Caco-2 (cell line): ENCODE measurements at regions not wholly inside any gene's neighbourhood (a gene's known extent, or its start where the extent isn't known, plus 50 kb on each side); places are given as distances from the start of the nearest gene placed in this dataset.

ENCODE experiments used
- BruUV-seq: library from RNA; stranded (reverse); fragments of 400-500 nt; replicated peaks from 2 replicates; lab custom pipeline; 2021; lab: Mats Ljungman, UMichigan
- CTCF ChIA-PET: fragments of 300-600 bp; sonication (Branson Sonifier 250); formaldehyde crosslinking; loops from one replicate; lab custom pipeline; 2022; ENCODE audit warnings: antibody characterized with exemption; lab: Charles Lee
- POLR2A ChIA-PET: fragments of 300-600 bp; sonication (Branson Sonifier 250); formaldehyde crosslinking; loops from one replicate; lab custom pipeline; 2022; ENCODE audit warnings: antibody characterized with exemption; lab: Charles Lee
- DNase-seq, 2 experiments: peaks; one replicate each; pipeline versions ENCODE4 v3.0.0 to v3.0.0-alpha.2; 2020 to 2022
- H3K27me3 ChIP-seq: replicated peaks from 2 replicates; pipeline ENCODE4 v1.6.0; 2011; ENCODE audit warnings: low read length; ENCODE audit not compliant: control insufficient read depth, insufficient read depth
- H3K36me3 ChIP-seq: 2 replicates; pipeline ENCODE4 v1.5.1; 2011; ENCODE audit warnings: low read length; ENCODE audit not compliant: control insufficient read depth, insufficient read depth
- H3K4me1 ChIP-seq: fragments of 250-450 bp; sonication (Bioruptor Pico); 2 replicates; pipeline ENCODE4 v1.5.1; 2020; ENCODE audit warnings: mild to moderate bottlenecking
- H3K4me3 ChIP-seq: 2 replicates; pipeline ENCODE4 v1.5.1; 2011; ENCODE audit warnings: low read depth, mild to moderate bottlenecking, control low read depth, low read length
- H3K9me3 ChIP-seq: fragments of 250-450 bp; sonication (Bioruptor Pico); 2 replicates; pipeline ENCODE4 v1.5.1; 2020; ENCODE audit warnings: mild to moderate bottlenecking, moderate library complexity
- H3K27ac Mint-ChIP-seq: one replicate; pipeline ENCODE4 v1.8.0; 2022; ENCODE audit warnings: mixed read lengths; ENCODE audit not compliant: unreplicated experiment
- H3K27me3 Mint-ChIP-seq: one replicate; pipeline ENCODE4 v1.8.0; 2022; ENCODE audit warnings: mixed read lengths; ENCODE audit not compliant: insufficient read depth, unreplicated experiment
- H3K36me3 Mint-ChIP-seq: one replicate; pipeline ENCODE4 v1.8.0; 2022; ENCODE audit warnings: mild to moderate bottlenecking, mixed read lengths; ENCODE audit not compliant: insufficient read depth, unreplicated experiment
- H3K4me1 Mint-ChIP-seq: one replicate; pipeline ENCODE4 v1.8.0; 2022; ENCODE audit warnings: low read depth, mixed read lengths; ENCODE audit not compliant: unreplicated experiment
- H3K4me3 Mint-ChIP-seq: one replicate; pipeline ENCODE4 v1.8.0; 2022; ENCODE audit warnings: mild to moderate bottlenecking, moderate library complexity, mixed read lengths; ENCODE audit not compliant: unreplicated experiment
- H3K9me3 Mint-ChIP-seq: one replicate; pipeline ENCODE4 v1.8.0; 2022; ENCODE audit warnings: mixed read lengths; ENCODE audit not compliant: unreplicated experiment
- CTCF ChIP-seq, 2 experiments: fragments of 200-600 bp in 1 of 2; IDR thresholded peaks; 1 replicate in 1 of 2; 2 replicates in 1 of 2; pipeline versions ENCODE4 v1.5.1 to v1.8.0; 2011 to 2022; ENCODE audit warnings: antibody characterized with exemption in 1 of 2, control low read depth in 1 of 2, inconsistent platforms in 1 of 2, low read depth in 1 of 2, low read length in 1 of 2, mild to moderate bottlenecking in 1 of 2, moderate library complexity in 1 of 2; ENCODE audit not compliant: insufficient read depth in 1 of 2, severe bottlenecking in 1 of 2, unreplicated experiment in 1 of 2
- intact Hi-C: fragments of 100-400 bp; cut with micrococcal nuclease; formaldehyde crosslinking; loops from one replicate; pipeline ENCODE4 v1.10.0; 2022; ENCODE audit not compliant: unreplicated experiment

- no peaks in the 10 kb centered on the region for H3K4me1 Mint-ChIP-seq
- no peak overlapping the region for H3K4me3 ChIP-seq
- no peak overlapping the region for H3K27ac Mint-ChIP-seq
- no peaks in the 10 kb centered on the region for H3K9me3 ChIP-seq
- H3K9me3 Mint-ChIP-seq: no peaks in the 10 kb centered on the region
- ChIA-PET POLR2A (no interaction called here), CTCF (no interaction called here)
- intact Hi-C loops: no loop called here
- no peaks in the 10 kb centered on the region for H3K36me3 Mint-ChIP-seq
- H3K27me3 Mint-ChIP-seq: no peaks in the 10 kb centered on the region
- no peaks in the 10 kb centered on the region for H3K4me1 ChIP-seq
- BruUV-seq: no TSS peak
- no peak for TF ChIP-seq CTCF (IDR thresholded peaks at IDR 0.05; ENCODE audit: insufficient read depth in 1 of 2, low read depth in 1 of 2, low read length in 1 of 2, severe bottlenecking in 1 of 2, unreplicated experiment in 1 of 2)
- no peaks in the 10 kb centered on the region for H3K27me3 ChIP-seq
- H3K4me3 Mint-ChIP-seq: no peak overlapping the region
- DNase-seq: no peak
- no peaks in the 10 kb centered on the region for H3K36me3 ChIP-seq
These were observed 485.2 kb downstream of the FBXO15 start for GRCh38 chr18:73662421-73662820.

- no TSS peak for BruUV-seq
- no peak for TF ChIP-seq CTCF (IDR thresholded peaks at IDR 0.05; ENCODE audit: insufficient read depth in 1 of 2, low read depth in 1 of 2, low read length in 1 of 2, severe bottlenecking in 1 of 2, unreplicated experiment in 1 of 2)
- Mint-ChIP-seq H3K9me3 (no peaks in the 10 kb centered on the region), H3K4me1 (no peaks in the 10 kb centered on the region), H3K27ac (no peak overlapping the region), H3K36me3 (no peaks in the 10 kb centered on the region), H3K4me3 (no peak overlapping the region), H3K27me3 (no peaks in the 10 kb centered on the region)
- no peaks in the 10 kb centered on the region for H3K9me3 ChIP-seq
- no peaks in the 10 kb centered on the region for H3K27me3 ChIP-seq
- POLR2A ChIA-PET: no interaction called here
- CTCF ChIA-PET: no interaction called here
- DNase-seq: no peak
- H3K4me3 ChIP-seq: no peak overlapping the region
- H3K4me1 ChIP-seq: no peaks in the 10 kb centered on the region
- no peaks in the 10 kb centered on the region for H3K36me3 ChIP-seq
- intact Hi-C loops: no loop called here
These were observed 486.4 kb downstream of the FBXO15 start for GRCh38 chr18:73660931-73661856.

- CTCF ChIA-PET: no interaction called here
- POLR2A ChIA-PET: no interaction called here
- Mint-ChIP-seq H3K9me3 (no peaks in the 10 kb centered on the region), H3K4me3 (no peak overlapping the region), H3K27ac (no peak overlapping the region), H3K36me3 (no peaks in the 10 kb centered on the region), H3K4me1 (no peaks in the 10 kb centered on the region), H3K27me3 (no peaks in the 10 kb centered on the region)
- Histone ChIP-seq H3K9me3 (no peaks in the 10 kb centered on the region), H3K4me1 (no peaks in the 10 kb centered on the region), H3K4me3 (no peak overlapping the region), H3K27me3 (no peaks in the 10 kb centered on the region), H3K36me3 (no peaks in the 10 kb centered on the region)
- DNase-seq: no peak
- TF ChIP-seq CTCF (IDR thresholded peaks at IDR 0.05; ENCODE audit: insufficient read depth in 1 of 2, low read depth in 1 of 2, low read length in 1 of 2, severe bottlenecking in 1 of 2, unreplicated experiment in 1 of 2): no peak
- BruUV-seq: no TSS peak
- intact Hi-C loops: no loop called here
These were observed 490.9 kb downstream of the FBXO15 start for GRCh38 chr18:73656691-73657090.
